A673 (cell line): ENCODE measurements at regions not wholly inside any gene's neighbourhood (a gene's known extent, or its start where the extent isn't known, plus 50 kb on each side); places are given as distances from the start of the nearest gene placed in this dataset.

Experiments
- BruUV-seq: library from RNA; stranded (reverse); fragments of 400-500 nt; replicated peaks from 2 replicates; lab custom pipeline; 2021; lab: Mats Ljungman, UMichigan
- CTCF ChIA-PET: fragments of 300-600 bp; sonication (Branson Sonifier 250); formaldehyde crosslinking; loops from one replicate; lab custom pipeline; 2022; ENCODE audit warnings: antibody characterized with exemption; lab: Charles Lee
- POLR2A ChIA-PET: fragments of 300-600 bp; sonication (Branson Sonifier 250); formaldehyde crosslinking; loops from one replicate; lab custom pipeline; 2022; ENCODE audit warnings: antibody characterized with exemption; ENCODE audit not compliant: low non-redundant PET; lab: Charles Lee
- DNase-seq: peaks from one replicate; pipeline ENCODE4 v3.0.0-alpha.2; 2015; ENCODE audit warnings: low spot score
- H3K27ac ChIP-seq: fragments of 200-600 bp; sonication (generic); 2 replicates; pipeline ENCODE4 v1.5.1; 2016; ENCODE audit warnings: mixed run types, low read depth, mild to moderate bottlenecking, mixed read lengths, antibody characterized with exemption, low read length; ENCODE audit not compliant: poor library complexity, severe bottlenecking
- H3K27me3 ChIP-seq: fragments of 200-600 bp; sonication (generic); replicated peaks from 2 replicates; pipeline ENCODE4 v1.6.1; 2017; ENCODE audit warnings: mixed run types, low read depth, mild to moderate bottlenecking, mixed read lengths, antibody characterized with exemption, low read length; ENCODE audit not compliant: insufficient read depth, poor library complexity
- H3K36me3 ChIP-seq: fragments of 200-600 bp; sonication (generic); 2 replicates; pipeline ENCODE4 v1.6.1; 2016; ENCODE audit warnings: mixed run types, mild to moderate bottlenecking, mixed read lengths, antibody characterized with exemption, low read length; ENCODE audit not compliant: insufficient read depth, poor library complexity, severe bottlenecking
- H3K4me1 ChIP-seq: fragments of 200-600 bp; sonication (generic); 2 replicates; pipeline ENCODE4 v1.6.1; 2017; ENCODE audit warnings: mixed run types, mild to moderate bottlenecking, mixed read lengths, antibody characterized with exemption, low read length; ENCODE audit not compliant: insufficient read depth, poor library complexity, severe bottlenecking
- H3K4me3 ChIP-seq: fragments of 200-600 bp; sonication (generic); 2 replicates; pipeline ENCODE4 v1.5.1; 2016; ENCODE audit warnings: low read depth, mixed run types, mild to moderate bottlenecking, mixed read lengths, low read length; ENCODE audit not compliant: poor library complexity, severe bottlenecking
- H3K9me3 ChIP-seq: fragments of 200-600 bp; sonication (generic); 2 replicates; pipeline ENCODE4 v1.6.1; 2016; ENCODE audit warnings: mixed run types, low read depth, mild to moderate bottlenecking, mixed read lengths, antibody characterized with exemption, low read length; ENCODE audit not compliant: poor library complexity, severe bottlenecking
- CTCF ChIP-seq: fragments of 300-800, 200-600 bp; sonication (generic); conservative IDR thresholded peaks from 2 replicates; pipeline ENCODE4 v1.5.1; 2017; ENCODE audit warnings: low read depth, mild to moderate bottlenecking, antibody characterized with exemption, low read length, moderate library complexity, mixed read lengths
- EZH2 ChIP-seq: fragments of 200-600 bp; sonication (generic); IDR thresholded peaks from 2 replicates; pipeline ENCODE4 v1.6.1; 2017; ENCODE audit warnings: borderline replicate concordance, low read depth, mild to moderate bottlenecking, mixed read lengths, antibody characterized with exemption, low read length; ENCODE audit not compliant: poor library complexity, severe bottlenecking
- intact Hi-C: fragments of 100-400 bp; cut with micrococcal nuclease; formaldehyde crosslinking; loops from one replicate; pipeline ENCODE4 v1.10.0; 2022; ENCODE audit not compliant: unreplicated experiment

DNA sequence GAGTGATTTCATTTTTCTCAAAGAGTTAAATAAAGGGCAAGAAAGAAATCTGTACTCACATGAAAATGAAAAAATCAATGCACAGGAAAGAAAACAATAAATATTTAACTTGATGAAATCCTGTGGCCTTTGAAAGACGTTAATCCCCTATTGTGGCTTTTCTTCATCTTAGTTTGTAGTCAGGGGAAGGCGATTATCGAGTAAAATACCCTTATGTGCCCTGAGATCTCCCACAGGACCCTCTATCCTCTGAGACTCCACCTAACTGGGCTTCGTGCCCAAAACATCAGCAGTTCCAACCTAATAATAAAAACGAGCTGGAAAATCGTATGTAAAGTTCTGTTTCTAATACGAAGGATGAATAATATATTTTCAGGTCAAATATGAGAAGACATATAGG is 208.2 kb upstream of the ZC3H12C start:
- H3K9me3 ChIP-seq, result no peaks in the 10 kb centered on the region
- H3K27ac ChIP-seq, result no peak overlapping the region
- no peaks in the 10 kb centered on the region for H3K36me3 ChIP-seq
- DNase-seq, result peak; percentile 48
- no peaks in the 10 kb centered on the region for H3K27me3 ChIP-seq
- no TSS peak for BruUV-seq
- ChIA-PET CTCF (no interaction called here), POLR2A (no interaction called here)
- H3K4me3 ChIP-seq, result no peak overlapping the region
- peaks cover 15% of the 10 kb centered on the region for H3K4me1 ChIP-seq
- intact Hi-C loops, result no loop called here
- TF ChIP-seq EZH2 (no peak), CTCF (no peak)

DNA sequence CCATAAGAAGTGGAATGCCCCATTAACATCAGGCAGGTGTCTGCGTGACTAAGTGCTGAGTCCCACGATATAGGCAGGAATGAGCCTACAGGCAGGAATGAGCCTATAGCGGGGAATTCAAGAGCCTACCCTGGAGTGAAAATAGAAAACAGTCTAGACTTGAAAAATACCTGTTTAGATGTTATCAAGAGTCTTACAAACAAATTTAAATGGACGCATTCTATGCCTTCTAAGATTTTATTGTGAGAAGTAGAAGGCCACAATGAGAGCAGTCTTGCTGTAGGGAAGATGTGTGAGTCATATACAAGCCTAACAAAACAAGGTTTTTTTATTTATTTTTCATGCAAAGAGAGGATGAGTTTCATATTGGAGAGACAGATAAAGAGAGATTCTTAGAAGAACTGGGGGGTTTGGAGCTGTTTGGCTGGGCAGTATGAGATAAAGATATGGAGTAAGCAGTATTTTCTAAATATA is 200.8 kb upstream of the ZC3H12C start:
- ChIA-PET POLR2A (no interaction called here), CTCF (no interaction called here)
- Histone ChIP-seq H3K9me3 (no peaks in the 10 kb centered on the region), H3K4me3 (no peak overlapping the region), H3K27me3 (no peaks in the 10 kb centered on the region), H3K4me1 (no peaks in the 10 kb centered on the region), H3K36me3 (no peaks in the 10 kb centered on the region), H3K27ac (no peak overlapping the region)
- BruUV-seq, result no TSS peak
- intact Hi-C loops, result no loop called here
- TF ChIP-seq CTCF, result no peak
- no peak for TF ChIP-seq EZH2
- DNase-seq, result no peak

GRCh38 chr11:109894242-109894641 is 198.9 kb upstream of the ZC3H12C start:
- Histone ChIP-seq H3K9me3 (peaks cover 9% of the 10 kb centered on the region), H3K27ac (no peak overlapping the region), H3K27me3 (no peaks in the 10 kb centered on the region), H3K4me1 (no peaks in the 10 kb centered on the region), H3K36me3 (no peaks in the 10 kb centered on the region), H3K4me3 (no peak overlapping the region)
- intact Hi-C loops, result no loop called here
- TF ChIP-seq CTCF (no peak), EZH2 (no peak)
- no peak for DNase-seq
- CTCF ChIA-PET, result no interaction called here
- no TSS peak for BruUV-seq
- POLR2A ChIA-PET, result no interaction called here
